Choroid plexus epithelial cell (primary cell): ENCODE measurements at regions not wholly inside any gene's neighbourhood (a gene's known extent, or its start where the extent isn't known, plus 50 kb on each side); places are given as distances from the start of the nearest gene placed in this dataset.

Experiments used
- DNase-seq: peaks from one replicate; pipeline ENCODE4 v3.0.0-alpha.2; 2010; ENCODE audit warnings: low read depth
- H3K4me3 ChIP-seq: 2 replicates; pipeline ENCODE4 v1.5.1; 2011; ENCODE audit warnings: low read depth, mild to moderate bottlenecking, control low read depth, low read length, moderate library complexity
- TF ChIP-seq, protein P1 (sequence below): conservative IDR thresholded peaks from 2 replicates; pipeline ENCODE4 v1.5.1; 2011; ENCODE audit warnings: low read depth, mild to moderate bottlenecking, control low read depth, inconsistent platforms, low read length, moderate library complexity

DNA sequence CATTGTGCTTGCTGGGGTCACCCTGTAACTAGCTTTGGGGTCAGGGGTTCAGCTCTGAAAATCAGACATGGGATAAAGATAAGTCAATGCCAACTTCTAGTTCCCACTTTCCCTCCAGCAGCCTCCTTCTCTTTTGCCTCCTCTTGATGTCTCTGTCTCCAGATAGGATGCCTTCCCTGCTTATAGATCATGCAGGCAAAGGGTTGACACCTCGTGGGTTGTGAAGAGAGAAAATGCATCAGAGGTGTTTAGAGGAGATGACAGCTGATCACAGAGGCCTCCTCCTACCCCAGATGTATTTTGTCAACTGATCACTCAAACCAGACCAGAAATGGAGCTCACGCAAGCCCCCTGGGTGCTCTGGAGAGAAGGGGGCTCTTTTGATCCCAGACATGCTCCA, 337.8 kb downstream of the BUD13 start:
- H3K4me3 ChIP-seq, result no peak overlapping the region
- no peak for DNase-seq
- TF ChIP-seq, protein P1, sequence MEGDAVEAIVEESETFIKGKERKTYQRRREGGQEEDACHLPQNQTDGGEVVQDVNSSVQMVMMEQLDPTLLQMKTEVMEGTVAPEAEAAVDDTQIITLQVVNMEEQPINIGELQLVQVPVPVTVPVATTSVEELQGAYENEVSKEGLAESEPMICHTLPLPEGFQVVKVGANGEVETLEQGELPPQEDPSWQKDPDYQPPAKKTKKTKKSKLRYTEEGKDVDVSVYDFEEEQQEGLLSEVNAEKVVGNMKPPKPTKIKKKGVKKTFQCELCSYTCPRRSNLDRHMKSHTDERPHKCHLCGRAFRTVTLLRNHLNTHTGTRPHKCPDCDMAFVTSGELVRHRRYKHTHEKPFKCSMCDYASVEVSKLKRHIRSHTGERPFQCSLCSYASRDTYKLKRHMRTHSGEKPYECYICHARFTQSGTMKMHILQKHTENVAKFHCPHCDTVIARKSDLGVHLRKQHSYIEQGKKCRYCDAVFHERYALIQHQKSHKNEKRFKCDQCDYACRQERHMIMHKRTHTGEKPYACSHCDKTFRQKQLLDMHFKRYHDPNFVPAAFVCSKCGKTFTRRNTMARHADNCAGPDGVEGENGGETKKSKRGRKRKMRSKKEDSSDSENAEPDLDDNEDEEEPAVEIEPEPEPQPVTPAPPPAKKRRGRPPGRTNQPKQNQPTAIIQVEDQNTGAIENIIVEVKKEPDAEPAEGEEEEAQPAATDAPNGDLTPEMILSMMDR, result no peak

DNA sequence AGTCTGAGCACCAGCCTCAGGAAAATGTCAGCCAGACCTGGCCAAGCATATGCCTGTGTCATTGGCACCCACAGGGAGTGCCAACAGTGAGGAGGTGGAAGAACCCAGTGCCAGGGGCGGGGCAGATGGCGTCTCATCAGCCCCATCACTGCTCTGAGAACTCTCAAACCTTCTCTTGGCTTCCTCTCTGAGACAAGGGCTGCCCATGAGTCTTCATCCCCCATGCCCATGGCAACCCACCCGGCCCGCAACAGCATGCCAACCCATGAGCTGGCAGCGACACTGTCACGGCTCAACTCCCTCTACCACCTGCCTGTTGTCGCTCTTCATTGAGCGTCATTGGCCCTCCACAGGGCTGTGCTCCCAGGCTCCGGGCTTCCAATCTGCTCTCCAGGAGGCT, 340.5 kb downstream of the BUD13 start:
- TF ChIP-seq, protein P1, result no peak
- no peak for DNase-seq
- no peak overlapping the region for H3K4me3 ChIP-seq

DNA sequence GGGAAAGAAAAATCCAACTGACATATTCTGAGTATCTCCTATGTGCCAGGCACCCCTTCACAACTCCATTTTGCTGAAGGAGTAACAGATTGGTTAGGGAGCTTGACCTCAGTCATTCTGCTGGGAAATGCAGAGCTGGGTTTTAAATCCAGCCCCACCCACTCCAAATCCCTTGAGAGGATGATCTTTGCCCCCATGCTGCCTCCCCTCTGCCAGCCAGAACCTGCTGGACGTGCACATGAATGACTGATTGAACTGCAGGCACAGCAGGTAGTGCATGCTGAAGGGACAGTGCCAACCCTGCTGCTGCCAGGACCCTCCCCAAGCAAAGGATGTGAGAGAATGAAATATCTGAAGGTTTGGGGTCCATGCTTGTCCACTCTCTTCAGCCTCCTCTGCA, 340.9 kb downstream of the BUD13 start:
- TF ChIP-seq, protein P1, result no peak
- no peak for DNase-seq
- H3K4me3 ChIP-seq, result no peak overlapping the region

- no peak for DNase-seq
- H3K4me3 ChIP-seq, result no peak overlapping the region
- TF ChIP-seq, protein P1, result no peak
Observed at GRCh38 chr11:116428638-116428975, 344.2 kb downstream of the BUD13 start.

- no peak for DNase-seq
- H3K4me3 ChIP-seq, result no peak overlapping the region
Observed at GRCh38 chr11:116427903-116428637, 344.7 kb downstream of the BUD13 start.

GRCh38 chr11:116427337-116427902, 345.4 kb downstream of the BUD13 start:
- TF ChIP-seq, protein P1, result no peak
- no peak overlapping the region for H3K4me3 ChIP-seq
- no peak for DNase-seq

More at GRCh38 chr11:116427903-116428637, 344.7 kb downstream of the BUD13 start:
- TF ChIP-seq, protein P1, result no peak

- H3K4me3 ChIP-seq, result no peak overlapping the region
- TF ChIP-seq, protein P1, result no peak
- DNase-seq, result no peak
Observed at GRCh38 chr11:116426761-116427160, 346.0 kb downstream of the BUD13 start.
